NCI-H146 treated with DMSO at 0.1 percent for 48 hours (cell line): ENCODE measurements at regions not wholly inside any gene's neighbourhood (a gene's known extent, or its start where the extent isn't known, plus 50 kb on each side); places are given as distances from the start of the nearest gene placed in this dataset.

Experiments used
- DNase-seq: peaks from one replicate; lab custom pipeline; 2025; ENCODE audit not compliant: unreplicated experiment; lab: John Stamatoyannopoulos, UW

DNA sequence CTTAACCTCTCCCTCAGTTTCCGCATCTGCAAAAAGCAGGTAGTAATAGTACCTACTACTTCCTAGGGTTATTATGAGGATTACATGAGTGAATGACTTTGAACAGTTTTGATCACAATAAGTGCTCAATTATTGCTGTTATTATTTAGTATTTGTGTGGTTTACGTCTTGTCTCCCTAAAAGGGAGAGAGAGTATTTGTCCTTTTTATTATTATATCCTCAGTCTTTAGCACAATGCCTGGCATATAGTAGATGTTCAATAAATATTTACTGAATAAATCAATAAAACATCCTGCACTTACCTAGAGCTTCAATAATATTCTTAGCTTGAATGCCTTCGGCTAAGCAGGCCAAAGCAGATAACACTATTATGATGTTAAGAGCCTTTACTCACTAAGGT lies 160.0 kb downstream of the TANC2 start:
- DNase-seq: no peak

DNA sequence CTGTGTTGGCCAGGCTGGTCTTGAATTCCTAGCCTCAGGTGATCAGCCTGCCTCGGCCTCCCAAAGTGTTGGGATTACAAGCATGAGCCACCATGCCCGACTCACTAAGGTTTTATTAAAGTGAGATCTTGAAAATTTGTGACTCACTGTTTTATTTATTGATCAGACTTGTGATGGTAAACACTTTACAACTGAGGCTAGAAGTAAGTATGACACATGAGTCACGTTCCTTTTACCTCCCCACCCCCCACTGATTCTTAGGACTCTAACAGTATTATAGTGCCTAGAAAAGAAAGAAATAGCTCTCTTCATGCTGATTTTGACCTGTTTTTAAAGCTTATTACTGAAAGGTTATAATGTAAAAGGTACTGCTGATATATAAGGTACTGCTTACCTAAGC lies 160.6 kb downstream of the TANC2 start:
- DNase-seq: no peak

DNA sequence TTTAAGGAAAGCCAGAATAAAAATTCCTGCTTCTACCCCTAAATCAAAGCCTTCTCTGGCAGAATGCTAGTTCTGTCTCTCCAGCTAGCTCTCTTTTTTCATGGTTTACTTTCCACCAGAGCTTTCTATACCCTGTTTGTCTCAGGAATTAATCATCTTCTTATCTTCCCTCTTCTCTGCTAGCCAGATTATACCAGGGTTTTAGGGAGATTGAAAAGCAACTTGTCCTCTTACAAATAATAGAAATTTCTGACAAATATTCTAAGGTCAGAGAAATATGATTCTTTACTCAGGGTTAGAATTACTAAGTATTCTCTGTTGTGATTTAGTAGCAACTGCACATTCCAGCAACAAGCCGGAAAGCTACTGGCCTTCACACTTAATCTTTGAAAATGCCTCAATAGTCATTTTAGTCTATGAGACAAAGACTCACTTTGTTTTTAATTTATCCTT lies 166.4 kb downstream of the TANC2 start:
- no peak for DNase-seq

DNA sequence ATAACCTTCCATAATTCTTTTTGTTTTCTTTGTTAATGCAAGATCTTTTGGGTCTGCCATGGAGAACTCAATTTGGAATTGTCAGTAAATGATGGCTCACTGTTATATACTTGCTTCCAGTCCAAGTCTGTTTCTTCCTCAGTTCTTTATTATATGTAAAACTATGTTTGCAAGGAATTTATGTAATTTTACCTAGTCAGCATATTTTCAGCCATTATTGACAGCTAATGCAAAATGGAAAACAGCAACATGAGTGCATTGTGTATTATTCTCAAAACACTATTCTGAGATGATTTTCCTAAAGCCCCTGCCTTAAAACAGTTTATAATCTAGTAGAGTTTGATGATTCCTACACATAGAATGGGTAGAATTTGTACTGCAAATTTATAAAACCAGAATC lies 167.5 kb downstream of the TANC2 start:
- no peak for DNase-seq

DNA sequence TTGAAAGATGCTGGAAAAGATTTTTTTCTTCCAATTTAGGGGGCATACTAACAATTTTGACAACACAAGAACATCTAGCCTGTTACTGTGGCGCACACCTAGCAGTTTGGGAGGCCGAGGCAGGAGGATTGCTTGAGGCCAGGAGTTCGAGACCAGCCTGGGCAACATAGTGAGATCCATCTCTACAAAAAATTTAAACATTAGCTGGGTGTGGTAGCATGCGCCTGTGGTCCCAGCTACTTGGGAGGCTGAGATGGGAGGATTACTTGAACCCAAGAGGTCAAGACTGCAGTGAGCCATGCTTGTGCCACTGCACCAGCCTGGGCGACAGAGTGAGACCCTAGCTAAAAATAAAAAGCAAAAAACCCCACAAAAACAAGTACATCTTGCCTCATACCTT lies 168.8 kb downstream of the TANC2 start:
- DNase-seq: no peak

DNA sequence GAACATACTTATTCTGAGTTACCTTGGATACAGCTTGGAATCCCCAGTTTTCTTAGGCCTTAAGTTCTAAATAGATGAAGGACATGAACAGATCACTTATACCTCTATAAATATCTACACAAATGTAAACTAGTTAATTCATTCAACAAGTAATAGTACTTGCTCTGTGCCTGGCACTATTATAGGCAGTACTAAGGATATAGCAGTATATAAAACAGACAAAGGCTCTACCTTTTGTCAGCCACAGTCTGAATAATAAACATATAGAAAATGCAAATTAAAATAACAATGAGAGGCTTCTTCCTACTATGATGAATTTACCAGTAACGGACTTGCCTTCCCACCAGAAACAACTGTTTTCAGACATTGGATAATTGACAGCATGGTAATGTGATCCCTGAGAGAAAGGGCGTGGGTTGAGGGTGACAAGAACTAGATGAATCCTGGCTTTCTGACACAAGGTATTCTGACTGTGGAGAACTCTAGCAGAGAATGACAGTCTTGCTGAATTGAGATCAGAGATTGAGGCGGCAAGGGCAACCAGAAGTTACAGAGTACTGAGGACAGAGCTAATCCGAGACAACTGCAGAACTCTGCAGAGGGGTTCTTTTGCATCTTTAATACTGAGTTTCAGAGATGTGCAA lies 170.5 kb downstream of the TANC2 start:
- no peak for DNase-seq

DNA sequence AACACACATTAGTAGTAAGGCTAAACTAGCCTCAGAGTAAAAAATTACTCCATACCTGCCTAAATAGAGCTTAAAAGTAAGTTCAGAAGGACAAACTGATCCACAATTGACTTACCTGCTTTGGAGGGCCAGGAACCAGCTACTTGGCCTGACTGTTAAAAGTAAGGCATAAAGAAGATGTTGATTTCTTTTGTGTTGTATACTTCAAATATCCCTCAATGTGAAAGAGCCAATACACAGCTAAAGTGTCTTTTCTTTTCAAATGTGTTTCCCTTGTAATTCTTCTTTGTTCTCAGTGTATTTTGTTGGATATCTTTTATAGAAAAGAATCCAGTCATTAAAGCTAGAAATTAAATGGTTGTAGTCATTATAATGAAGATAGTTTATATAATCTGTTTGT lies 171.1 kb downstream of the TANC2 start:
- no peak for DNase-seq

DNA sequence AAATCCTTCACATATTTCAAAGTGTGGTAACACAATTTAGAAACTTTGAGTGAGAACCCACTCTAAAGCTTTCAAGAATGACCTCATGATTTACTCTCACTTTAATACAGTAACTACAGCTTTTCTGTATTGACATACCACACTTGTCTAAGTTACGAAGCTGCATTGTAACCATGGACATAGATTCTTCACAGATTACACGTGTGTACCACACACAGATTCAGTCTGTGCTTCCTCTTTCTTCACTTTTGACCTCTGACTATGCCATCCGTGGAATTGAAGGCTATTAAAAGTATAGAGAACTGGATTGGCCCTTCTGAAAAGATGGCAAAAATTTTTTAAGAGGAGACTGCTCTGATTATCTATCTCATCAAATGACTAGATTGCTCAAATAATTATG lies 172.7 kb downstream of the TANC2 start:
- no peak for DNase-seq

DNA sequence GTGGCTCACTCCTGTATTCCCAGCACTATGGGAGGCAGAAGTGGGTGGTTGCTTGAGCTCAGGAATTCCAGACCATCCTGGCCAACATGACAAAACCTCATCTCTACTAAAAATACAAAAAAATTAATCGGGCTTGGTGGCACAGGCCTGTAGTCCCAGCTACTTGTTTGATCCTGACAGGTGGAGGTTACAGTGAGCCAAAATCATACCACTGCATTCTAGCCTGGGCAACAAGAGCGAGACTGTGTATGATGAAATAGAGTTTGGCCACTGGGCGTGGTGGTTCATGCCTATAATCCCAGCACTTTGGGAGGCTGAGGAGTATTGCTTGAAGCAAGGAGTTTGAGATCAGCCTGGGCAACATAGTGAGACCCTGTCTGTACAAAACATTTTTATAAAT lies 173.3 kb downstream of the TANC2 start:
- no peak for DNase-seq

DNA sequence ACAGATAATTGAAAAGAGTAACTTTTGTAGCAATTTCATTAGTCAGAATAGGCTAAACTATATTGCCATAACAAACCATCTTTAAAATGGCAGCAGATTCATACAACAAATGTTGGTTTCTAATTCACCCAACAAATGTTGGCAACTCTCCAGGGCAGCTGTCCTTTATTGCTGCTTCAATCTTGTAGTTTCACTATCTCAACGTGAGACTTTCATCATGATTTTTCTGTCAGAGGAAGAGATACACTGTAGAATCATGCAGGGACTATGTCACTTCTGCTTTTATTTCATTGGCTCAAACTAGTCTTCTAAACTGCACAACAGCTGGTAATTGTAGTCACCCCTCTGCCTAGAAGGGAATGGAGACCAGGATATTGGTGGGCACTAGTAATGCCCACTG lies 174.2 kb downstream of the TANC2 start:
- no peak for DNase-seq

DNA sequence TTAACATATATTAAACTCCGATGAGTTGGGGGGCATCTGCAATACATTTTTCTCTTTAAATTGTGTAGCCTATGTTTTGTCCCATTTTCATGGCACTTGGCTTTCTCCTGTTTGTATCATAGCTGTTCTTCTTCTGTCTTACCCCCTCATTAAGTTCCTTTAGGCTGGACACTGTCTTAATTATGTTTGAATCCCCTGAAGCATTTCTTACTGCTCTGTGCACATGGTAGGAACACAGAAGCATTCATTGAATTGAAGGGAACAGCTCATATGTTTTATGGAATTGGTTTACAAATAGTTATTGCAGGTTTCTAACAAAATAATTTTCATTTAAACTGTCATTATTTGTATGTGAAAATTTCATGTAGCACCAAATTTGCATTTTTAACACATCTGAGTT lies 176.8 kb downstream of the TANC2 start:
- DNase-seq: no peak

DNA sequence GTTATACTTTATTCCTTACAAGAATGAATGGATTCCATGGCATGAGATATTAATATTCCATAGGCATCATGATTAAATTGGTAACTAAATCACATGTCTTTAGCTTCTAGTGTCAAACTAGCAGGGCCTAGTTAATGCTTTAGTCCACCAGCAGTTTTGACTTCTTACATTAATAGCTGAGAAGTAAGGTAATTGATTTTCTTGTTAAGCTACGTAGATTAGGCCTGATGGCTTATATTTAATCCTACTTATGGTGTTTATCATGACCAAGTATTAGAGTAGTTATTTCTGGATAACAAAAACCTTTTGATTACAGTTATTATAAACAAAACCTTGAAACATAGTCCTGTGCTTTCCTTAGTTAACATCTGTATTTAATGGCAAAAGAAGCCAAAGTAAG lies 184.5 kb downstream of the TANC2 start:
- DNase-seq: no peak

DNA sequence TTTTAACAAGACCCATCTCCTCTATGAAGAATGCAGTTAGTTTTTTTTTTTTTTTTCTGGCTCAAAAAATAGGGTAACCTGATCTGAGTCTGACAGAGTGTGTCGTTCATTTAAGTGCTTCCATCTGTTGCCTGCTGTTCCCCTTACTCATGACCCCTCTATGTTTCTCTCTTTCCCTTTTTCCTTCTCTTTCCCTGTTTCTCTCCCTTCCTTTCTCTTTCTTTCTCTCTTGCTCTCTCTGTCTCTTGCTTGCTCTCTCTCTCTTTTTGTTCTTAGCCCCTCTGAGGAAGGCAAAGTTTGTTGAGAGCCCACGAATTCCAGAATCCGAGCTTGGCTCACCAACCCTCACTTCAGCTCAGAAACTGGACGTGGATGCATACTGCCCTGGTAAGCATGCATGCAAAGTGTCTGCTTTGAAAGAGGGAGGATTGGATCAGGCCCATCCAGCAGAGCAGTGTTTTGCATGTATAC lies 185.0 kb downstream of the TANC2 start:
- no peak for DNase-seq

DNA sequence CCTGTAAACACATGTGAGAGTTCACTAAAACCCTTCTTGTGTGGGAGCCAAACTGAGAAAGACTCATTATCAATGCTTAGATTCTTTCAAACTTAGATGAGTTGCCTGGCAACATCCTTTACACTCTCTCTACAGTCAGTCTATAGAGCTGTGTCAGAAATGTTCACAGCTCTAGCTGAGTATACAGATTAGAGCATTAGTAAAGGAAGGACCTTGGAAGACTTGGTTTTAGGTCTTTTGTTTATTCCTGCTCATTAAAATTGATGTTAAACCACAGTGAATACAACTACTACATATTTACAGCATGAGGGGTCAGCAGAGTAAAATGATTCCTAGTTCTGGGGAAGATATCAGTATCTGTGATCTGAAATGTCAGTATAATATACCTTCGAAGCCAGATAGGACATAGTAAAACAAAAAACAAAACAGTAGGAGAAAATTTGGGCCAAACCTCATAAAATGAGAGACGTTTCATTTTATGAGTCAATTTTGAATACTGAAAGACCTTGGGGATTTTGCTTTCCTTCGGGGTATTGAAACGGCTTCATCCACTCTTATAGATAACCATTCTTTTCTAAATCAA lies 186.0 kb downstream of the TANC2 start:
- no peak for DNase-seq

DNA sequence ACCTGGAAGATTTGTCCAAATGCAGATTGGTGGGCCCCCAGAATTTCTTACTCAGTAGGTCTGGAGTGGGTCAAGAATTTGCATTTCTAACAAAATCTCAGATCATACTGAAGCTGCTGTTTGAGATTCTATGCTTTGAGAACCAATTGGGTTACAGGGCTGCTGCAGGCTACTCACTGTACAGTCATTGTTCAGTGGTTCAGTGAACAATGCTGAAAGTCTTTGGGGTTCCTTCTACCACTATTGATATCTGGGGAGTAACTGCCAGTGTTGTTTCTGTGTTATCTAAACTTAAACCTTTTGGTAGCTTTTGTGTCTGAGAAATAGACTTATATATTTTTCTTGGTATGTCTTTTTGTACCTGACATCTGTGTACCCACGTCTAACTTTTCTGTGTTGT lies 187.5 kb downstream of the TANC2 start:
- no peak for DNase-seq

DNA sequence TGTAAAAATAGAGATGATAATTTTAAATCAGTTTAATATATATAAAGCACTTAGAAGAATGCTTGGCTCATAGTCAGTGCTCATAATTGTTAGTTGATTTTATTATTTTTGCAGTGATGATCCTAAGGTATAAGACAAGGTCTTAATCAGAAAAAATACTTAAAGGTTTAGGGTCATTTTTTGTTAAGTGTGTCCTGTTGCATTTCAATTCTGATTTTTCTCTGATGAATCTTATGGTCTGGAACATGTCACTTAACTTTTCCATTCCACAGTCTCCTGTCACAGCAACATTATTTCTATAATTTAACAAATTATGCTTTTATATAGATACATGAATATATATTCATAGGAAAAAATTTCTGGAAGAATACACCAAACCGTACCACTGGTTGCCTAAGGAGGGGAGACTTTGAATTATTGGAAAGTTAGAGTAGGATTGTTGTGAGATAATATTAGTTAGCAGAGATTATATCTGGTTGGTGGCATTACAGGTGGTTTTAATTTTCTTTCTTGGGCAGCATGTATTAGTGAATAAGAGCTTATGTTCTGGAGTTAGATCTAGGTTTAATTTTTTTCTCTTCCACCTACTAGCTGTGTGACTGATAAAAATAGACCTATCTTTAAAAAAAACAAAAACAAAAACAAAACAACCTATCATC lies 188.7 kb downstream of the TANC2 start:
- DNase-seq: no peak

DNA sequence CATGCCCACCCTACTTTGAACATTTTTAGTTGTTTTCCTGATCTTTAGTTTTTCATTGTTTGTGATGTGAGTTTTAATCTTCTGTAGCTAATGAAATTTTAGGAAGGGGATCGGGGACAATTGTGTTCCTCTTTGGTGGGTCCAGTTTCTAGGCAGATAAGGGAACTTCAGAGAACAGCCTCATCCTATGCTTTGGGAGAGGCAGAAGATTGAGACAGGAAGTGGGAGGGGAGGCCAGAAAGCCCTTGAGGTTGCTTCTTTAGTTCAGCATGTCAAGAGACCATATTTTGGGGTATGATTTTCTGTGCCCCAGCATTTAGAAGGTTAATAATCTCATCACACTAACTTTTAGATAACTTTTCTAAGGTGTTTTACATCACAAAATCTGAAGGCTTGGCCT lies 191.0 kb downstream of the TANC2 start:
- DNase-seq: no peak

DNA sequence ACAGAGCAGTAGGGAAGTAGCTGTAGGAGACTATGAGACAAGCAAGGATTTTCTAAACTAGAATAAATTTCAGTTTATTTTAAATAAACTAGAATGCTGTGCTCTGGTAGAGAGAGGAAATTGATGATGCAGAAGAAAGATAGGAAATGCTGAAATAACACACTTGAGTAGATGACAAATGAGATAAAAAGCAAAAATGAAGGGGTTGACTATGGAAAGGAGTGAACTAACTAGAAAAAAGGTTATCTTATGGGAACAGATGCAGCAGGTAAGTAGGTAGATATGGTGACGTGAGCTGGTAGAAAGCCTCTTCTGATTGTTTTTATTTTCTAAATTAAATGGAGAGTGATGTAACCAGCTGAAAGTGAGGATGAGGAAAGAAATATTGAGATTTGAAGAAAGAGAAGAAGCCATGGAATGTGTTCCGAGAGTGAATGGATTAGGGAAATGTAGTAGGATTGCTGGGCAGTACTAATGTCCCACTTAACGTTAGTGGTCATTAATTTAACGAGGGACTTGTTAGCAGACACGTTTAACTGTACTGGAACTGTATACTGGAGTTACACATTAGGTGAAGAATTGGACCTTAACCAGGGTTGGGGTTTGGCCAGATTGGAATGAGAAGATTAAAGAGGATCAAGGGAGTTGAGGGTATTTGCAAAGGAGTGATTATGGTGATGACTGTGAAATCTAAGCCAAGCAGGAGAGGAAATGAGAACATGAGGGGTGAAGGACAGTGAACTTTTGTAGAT lies 196.5 kb downstream of the TANC2 start:
- no peak for DNase-seq

DNA sequence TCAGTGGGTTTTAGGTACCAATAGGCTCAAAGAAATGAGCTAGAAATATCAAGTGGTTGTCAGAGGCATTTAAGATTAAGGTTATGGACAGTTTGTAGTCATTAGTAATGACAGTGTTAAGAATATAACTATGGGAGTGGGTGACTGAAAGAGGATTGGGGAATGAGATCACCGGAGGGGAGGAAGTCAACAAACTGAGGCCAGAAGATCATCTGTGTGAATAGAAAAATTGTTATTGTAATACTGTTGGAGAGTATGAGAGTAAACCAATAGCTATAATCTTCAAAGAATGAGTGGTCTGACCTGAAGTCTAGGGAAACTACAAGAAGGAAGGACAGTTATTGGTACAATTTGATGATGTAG lies 197.1 kb downstream of the TANC2 start:
- no peak for DNase-seq

DNA sequence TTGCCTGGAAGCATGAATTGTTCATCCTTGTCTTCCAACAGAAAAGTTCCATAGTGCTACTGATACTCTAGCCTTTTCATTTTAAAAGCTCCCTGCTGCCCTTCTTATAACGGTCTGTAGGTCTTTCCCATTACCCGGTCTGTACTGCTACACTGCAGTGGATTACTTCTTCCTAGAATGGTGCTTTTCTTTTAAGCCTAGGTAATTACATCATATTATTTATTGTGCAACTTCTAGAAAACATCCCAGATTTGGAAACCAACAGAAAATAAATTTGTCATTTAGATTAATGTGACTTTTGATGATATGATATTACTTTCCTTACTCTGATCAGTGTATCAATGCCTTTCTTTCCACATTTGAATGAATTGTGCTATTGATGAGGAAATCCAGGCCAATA lies 199.4 kb downstream of the TANC2 start:
- no peak for DNase-seq

DNA sequence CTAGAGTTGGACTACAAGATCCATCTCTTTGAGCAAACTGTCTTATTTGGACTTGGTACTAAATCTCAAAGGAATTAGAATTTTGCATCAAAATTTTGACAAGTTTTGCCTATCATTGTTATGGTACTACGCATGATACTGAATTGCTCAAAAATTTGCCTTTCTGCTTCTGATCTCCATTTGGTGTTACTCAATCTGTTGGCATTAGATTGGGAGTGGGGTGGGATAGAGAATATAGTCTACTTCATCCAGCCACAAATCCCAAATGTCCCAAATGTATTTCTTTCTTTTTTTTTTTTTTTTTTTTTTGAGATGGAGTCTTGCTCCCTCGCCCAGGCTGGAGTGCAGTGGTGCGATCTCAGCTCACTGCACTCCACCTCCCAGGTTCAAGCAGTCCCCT lies 204.8 kb downstream of the TANC2 start:
- DNase-seq: no peak
